NCI-H446 (cell line): ENCODE measurements at regions not wholly inside any gene's neighbourhood (a gene's known extent, or its start where the extent isn't known, plus 50 kb on each side); places are given as distances from the start of the nearest gene placed in this dataset.

Experiments
- DNase-seq, 2 experiments: peaks; one replicate each; lab custom pipeline; 2025; lab: John Stamatoyannopoulos, UW

DNA sequence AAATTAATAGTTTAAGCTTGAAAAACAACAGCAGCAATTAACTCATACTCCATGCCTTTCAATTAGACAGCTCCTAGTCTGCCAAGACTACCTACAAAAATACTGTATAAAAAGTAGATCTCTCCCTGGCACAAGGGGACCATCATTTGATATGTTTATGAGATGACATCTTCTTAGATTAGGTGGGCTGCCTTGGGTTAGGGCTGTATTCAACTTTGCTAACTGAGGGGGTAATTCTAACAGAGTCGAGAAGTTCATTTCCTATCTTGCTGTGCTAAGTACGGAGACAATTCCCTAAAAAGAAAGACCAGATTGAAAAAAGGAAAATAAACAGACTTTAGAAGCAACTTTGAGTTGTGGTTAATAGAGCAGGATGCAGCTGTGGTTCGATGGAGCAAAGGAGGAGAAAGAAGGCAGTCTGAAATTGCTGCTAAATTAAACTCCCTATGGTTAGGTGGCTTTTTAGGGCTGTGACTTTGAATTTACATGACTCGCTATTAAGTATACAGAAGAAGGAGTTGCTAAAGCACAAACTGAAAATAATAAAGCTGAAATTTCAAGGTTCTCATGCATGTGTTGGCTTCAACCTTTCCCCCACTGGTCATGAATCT lies 75.4 kb downstream of the CDC7 start:
- no peak for DNase-seq

DNA sequence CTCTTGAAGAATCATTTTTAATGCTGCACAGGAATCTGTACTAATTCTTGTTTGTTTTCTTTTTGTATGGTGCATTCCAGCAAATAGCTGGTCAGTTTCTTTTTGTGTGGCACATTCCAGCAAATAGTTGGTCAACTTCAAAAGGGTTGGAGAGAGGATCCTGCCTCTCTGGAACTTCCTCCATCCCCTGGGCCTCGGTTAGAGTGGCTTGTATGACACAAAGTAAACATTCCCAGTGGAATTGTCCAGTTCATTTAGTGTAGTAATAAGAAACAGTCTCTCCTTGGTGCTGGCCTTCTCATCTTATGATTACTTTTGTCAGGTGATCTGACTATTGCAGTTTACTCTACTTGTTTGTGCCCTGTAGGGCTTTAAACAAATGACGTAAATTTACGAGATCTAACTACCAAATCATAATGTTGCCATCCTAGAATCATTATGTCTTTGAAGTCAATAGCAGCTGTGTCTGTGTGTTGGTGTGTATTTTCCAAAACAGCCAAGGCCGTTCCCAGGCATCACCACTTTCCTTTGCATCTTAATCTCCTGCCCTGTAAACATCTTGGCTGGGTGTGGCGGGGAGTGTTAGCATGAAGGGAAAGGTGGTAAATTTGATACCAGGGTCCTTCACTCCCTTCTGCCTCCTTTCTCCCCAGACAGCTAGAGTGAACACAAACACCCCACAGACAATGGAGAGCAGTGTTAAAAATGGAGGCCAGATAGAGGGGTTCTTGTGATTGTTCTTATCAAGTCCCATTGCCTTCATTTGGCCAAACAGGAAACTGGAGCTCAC lies 77.9 kb downstream of the CDC7 start:
- DNase-seq, result no peak

DNA sequence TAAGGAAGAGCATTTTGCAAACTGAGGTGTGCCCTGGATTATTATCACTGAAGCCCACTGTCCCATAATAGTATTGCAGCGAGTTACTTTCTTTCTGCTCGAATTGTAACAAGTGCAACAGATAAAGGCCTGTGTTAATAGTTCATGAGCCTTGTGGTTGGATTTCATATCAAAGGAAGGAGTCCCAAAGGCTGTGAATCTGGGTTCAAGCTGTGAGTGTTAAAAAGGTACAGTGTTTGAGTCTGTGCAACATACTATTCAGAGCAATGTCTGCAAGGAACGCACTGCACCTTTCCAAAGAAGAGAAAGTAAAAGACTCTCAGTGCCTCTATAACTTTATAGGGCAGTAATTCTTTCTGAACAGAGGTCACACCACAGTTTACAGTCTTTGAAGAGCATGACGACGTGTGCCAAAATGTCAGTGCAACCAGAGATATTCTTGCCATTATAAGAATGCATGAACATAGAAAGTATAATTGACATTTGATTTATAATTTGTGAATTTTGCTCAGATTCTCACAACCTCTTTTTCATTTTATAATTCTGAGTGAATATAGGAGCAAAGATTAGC lies 79.1 kb downstream of the CDC7 start:
- no peak for DNase-seq

DNA sequence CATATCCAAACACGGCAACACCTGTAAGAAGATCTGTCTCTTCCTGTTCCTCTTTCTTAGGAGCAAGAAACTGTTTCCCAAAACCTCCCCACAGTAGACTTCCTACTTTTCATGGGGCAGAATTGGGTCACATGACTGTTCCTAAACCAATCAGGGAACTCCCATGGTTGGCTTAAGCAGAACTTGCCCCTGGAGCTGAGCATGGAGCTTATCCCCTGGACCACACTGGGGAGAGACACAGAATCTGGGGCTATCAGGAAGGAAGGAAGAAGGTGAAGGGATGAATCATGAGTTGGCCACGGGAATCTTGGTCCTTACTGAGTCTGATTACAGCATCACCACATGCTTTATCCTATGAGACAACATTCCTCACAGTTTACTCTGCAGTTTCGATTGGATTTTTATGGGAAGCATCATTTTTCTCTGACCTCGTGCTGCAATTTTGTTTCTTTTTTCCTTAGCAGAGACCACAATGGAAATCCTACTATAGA lies 81.8 kb downstream of the CDC7 start:
- no peak for DNase-seq

DNA sequence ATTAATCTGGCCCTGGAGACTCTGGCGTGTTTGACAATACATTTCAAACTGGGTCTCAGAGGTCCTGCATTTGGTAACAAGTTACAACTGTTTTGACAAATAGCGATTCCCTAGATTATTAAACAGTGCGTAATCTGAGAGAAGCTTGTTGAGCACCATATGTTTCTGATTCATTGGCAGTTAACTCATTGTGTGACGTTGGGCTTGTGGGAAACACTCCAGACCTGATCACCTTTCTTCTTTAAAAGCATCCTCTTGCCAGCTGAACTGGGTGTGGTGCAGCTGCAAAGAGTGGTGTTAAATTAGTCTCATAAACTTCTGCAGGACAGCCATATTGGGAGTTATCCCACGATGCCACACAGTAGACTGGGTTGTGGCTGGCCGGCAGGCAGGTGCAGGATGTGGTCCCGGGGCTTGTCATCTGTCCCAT lies 82.7 kb downstream of the CDC7 start:
- DNase-seq, result no peak

DNA sequence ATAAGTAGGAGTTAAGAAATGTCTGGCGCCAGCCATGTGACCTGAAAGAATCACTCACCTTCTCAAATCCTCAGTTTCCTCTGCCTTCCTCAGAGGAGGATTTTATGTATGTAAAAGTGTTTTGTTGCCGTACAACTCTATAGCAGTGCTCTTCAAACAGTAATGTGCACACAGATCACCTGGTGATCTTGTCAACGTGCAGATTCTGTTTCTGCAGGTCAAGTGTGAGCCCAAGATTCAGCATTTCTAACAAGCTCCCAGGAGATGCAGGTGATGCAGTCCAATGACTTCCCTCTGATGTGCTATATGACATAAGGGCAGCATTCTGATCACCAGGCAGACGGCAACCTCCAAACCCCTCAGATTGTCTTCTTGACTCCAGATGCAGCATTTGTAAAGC lies 83.7 kb downstream of the CDC7 start:
- no peak for DNase-seq

DNA sequence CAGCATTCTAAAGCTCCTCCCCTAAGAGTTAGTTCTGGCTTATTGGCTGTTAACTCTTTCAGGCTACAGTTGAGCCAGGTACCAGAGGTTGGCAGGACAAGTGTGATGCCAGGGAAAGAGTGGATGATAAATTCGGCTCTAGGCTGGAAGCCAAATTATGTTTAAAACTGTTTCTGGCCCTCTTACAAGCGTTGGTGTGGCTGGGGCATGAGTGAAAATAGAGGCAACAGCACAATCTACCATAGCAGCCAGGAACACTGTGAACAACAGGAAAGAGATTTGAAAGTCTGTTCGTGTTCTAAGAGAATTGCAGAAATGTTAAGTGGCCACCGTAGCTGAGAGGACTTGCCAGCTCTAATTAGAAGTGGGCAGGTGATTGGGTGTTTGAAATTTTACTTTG lies 84.2 kb downstream of the CDC7 start:
- DNase-seq, result no peak

DNA sequence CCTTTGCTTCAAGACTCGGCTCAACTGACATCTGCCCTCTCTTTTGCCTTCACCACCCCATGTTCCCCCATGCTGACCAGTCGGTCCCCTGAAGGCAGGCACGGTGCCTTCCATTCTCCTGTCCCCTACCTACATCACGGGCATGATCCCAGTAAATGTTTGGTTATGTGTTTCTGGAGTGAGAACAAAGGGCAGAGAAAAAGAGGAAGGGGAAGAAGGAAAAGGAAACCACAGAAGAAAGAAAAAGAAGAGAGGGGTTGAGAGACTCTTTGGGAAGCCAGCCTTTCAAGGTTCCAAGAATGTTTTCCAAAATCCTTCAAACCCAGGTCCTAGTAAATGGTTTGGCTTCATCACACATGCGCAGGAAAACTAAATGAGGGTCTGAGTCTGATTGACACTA lies 84.9 kb downstream of the CDC7 start:
- DNase-seq, result no peak

DNA sequence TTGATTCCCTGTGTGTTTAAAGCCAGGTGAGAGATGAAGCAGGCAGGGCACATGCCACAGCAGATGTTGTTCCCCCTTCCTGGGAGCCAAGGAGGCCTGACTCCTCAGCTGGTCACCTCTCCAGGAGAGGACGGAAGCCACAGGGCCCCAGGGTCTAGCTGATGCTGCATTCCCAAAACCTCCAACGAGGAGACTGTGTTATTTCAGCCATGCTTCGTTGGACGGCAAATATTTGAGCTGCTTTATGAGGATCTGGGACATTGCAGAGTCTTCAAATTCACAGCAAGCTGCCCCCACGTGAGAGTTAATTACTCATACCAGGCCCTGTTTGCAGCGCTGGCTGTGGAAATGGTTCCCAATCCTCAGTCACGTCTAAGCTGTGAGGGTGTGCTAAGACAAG lies 85.3 kb downstream of the CDC7 start:
- no peak for DNase-seq

DNA sequence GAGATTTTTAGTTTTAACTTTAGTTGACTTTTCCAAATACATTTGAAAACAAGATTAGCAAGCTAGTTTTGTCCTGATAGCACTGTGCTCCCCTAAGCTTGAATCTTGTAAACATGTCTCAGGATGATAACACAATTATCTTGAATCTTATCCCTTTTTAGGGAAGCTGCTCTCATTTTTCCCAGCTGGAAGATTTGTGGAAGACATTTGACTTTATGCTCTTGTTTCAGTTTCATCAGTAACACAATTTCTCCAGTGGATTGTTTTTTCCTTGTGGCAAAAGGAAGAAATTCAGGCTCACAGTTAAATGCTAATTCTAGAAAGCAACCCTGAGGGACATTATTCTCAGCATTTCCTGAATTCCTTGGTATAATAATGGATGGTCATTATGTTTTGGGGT lies 88.8 kb downstream of the CDC7 start:
- no peak for DNase-seq

DNA sequence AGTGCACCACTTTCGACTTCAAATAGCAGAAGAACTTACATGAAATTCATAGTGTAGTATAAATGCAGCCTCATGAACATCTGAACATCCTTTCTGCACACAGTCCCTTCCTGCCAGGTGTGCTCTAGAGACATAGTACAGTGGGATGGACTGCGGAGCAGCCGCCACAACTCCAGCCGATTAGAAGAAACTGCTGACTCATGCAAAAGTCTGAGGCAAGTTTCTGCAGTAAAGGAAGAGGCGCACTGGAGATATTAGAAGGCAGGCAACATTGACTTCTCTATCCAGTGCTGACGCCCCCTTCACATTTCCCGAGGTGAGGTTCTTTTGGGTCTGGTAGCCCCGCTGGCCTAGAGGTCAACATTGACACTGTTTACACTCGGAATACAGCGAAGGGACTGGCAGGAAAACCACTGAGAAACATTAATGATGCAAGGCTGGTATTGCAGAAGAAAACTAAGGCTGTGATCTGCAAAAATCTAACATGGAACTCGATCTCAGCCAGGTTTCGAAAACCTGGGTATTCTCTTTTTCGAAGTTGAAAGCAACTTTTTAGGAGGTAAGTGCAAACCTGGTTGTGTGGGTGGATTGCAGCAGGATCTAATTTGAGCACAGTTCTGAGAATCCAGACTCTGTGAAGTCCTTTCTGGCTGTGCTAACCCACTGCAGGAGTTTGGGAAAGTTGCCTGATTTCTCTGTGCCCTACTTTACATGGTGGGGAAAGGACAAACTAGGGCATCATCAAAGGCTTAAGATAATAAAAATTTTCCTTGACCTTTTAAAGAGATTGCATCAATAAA lies 90.7 kb downstream of the CDC7 start:
- no peak for DNase-seq

DNA sequence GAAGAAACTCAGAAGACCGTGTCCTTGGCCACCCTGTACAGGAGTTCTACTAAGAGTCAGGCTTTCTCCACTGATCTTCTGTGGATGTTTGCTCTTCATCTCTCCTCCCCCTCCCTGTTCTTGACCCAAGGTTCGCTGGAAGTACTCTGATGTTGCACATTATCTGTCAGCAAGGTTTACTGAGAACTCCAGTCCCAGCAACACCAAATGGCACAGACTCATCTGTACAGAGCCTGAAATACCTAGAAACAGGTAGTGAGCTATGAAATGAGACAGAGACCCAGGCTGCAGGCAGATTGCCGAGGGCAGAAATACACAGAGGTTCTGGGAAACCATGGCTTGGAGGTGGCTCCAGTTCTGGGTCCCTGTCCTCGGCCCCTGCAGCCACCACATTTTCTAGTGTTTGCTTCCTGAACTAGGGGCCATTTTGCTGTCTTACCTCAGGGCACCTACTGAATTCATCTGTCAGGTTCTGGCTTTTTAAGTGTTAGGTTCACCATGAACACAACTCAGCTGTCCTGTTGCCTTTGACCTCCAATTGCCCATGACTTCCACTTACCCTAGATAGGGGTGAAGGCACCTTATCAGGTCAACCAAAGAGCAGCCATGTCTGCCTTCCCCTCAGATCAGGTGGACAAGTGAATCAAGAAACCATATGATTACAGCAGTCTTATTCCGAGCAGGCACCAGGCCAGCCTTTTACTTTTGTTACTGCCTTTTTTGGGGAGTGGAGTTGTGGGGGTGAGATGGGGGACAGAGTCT lies 92.2 kb downstream of the CDC7 start:
- no peak for DNase-seq

DNA sequence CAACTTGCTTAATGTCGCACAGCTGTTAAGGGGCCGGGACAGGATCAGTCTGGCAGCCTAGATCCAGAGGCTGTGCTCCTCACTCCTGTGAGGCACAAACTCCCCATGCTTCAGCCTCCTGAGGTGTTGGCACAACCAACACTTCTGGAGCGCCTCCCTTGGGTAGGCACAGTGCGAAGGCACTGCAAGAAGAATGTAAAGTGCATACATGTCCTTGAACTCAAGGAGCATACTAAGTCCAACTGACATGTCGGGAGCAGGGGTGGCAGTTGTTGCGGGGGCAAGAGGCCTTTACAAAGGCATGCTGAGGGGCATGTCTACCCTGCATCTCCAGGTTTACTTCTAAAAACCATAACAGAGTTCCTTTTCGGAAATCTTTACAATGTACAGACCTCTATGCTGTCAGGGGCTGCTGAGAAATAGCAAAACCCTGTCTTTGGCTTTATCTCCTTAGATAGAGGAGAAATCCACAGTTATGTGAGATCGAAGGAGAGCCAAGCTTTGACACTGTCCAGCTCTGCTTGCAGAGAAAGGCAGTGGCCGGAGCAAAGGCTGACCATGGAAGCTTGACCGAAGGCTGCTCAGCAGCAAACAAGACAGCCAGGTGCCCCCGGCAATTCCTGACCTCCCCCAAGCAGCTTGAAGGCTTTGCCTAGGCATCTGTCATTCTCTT lies 93.9 kb downstream of the CDC7 start:
- no peak for DNase-seq

DNA sequence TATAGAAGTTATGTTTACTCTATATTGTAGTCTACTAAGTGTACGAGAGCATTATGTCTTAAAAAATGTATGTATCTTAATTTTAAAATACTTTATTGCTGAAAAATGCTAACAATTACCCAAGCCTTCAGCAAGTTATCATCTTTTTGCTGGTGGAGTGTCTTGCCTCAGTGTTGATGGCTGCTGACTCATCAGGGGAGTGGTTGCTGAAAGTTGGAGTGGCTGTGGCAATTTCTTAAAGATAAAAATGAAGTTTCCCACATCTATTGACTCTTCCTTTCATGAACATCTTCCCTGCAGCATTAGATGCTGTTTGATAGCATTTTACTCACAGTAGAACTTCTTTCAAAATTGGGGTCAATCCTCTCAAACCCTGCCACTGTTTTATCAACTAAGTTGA lies 95.8 kb downstream of the CDC7 start:
- DNase-seq, result no peak

DNA sequence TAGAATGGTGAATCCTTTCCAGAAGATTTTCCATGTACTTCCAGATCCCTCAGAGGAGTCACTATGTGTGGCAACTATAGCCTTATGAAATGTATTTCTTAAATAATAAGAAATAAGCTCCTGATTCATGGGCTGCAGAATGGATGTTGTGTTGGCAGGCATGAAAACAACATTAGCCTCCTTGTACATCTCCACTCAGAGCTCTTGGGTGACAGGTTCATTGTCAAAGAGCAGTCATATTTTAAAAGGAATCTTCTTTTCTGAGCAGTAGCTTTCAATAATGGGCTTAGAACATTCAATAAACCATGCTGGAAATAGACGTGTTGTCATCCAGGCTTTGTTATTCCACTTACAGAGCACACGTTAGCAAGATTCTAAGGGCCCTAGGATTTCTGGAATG lies 96.6 kb downstream of the CDC7 start:
- no peak for DNase-seq

DNA sequence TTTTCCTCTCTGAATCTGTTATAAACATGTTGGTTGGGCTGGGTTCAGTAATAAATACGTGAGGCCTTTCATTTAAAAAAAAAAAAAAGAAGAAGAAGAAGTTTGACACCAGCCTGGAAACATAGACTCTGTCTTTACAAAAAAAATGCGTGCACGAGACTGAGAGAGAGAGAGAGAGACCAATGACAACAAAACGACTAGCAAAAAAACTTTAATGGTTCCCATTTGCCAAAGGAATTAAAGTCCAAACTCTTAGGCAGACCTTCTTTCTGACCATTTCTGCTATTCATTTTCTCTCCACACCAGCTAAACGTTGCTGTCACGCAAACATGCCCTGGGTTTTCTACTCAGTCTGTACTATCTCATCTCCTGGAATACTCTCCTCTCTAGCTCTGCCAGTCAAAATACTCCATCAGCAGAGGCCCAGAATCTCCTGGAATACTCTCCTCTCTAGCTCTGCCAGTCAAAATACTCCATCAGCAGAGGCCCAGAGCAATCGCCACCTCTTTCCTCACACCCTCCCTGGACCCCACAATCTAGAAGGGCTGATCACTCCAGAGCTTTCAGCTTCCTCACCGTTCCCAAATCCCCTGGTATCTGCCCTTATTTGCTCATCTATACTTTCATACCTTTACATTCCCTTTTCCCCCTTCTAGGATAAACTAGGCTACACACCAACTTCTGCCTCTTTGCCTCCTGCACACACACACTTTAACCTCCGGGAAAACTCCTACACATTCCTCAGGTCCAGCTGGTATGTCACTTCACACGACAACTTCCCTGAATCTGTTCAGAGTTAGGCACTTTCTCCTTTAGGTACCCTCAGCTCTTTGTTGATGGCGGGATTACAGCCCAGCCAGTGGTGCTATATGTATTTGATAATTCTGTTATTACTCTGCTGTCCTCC lies 100.0 kb downstream of the CDC7 start:
- DNase-seq, result no peak

DNA sequence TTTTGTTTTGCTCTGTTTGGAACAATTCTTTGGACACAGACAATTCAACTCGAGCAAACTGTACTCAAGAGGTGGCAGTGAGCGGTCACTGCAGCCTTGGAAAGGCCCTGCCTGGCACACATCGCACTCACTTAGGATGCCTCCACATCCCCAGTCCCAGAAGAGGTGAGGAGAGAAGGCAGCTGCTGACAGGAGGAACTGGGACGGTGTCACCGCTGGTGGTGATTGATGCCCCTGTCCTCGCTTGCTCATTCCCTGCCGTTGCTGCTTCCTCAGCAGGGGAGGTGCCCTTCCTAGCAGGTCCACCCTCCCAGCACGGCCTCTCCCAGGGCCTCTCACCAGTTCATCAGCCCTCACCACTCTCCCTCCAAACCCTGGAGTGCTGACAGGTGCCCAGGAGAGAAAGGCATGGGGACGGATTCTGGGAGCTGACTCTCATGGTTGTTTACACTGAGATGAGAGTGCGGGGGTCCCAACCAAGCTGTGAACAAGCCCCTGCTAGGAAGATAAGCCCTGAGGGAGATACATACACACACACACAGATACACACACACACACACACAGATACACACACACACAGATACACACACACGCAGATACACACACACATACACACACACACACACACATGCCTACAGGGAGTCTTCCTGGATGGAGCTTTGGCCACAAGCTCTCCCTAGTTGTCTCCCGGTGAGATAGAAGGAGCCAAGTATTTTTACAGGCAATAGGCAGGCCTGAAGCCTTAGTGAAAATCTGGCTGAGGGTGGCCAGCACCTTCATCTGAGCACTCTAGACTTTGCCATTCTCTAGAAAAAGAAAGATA lies 101.1 kb downstream of the CDC7 start:
- no peak for DNase-seq

DNA sequence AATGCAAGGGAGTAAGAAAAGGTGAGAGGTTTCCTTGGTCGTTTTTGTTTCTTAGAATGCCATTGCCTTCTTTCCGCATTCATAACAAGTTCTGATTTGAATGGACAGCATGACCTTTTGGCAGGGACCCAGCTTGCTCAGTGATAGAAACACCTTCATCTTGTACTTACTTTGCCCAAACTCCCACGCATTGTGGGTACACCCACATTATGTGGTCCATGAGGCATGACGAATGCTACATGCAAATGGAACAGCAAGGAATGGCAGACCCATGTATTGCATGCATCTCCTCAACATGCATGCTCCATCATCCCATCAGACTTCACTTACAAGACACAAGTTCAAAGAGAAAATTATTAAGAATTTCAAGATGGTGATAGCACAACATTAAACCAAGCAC lies 102.8 kb downstream of the CDC7 start:
- no peak for DNase-seq

DNA sequence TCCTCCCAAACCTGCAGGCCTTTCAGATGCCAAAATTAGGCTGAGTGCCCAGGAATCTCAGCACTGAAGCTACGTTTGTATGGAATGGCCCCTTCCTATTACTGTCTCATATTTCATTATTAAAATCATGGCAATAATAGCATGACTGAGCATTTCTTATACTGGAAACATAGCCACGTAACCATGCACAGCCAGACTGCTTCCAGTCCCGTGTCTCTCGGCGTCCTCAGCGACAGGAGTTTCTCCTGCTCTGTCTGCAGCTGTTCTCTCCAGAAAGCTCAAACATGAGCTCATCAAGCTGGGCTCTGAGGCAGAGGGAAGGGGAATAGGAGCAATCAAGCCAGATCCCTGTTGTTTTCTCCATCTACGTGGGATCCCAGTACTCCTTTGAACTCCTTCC lies 104.0 kb downstream of the CDC7 start:
- DNase-seq, result no peak
